ENCODE measurements at regions not wholly inside any gene's neighbourhood (a gene's known extent, or its start where the extent isn't known, plus 50 kb on each side); places are given as distances from the start of the nearest gene placed in this dataset.

GRCh38 chr3:66938338-66938963, 59.7 kb upstream of the KBTBD8 start:
- no peaks in the 10 kb centered on the region for H3K4me1 ChIP-seq (replicated peaks; ENCODE audit: insufficient read depth)
- H3K9me3 ChIP-seq (ENCODE audit: insufficient read depth, low read depth): no peaks in the 10 kb centered on the region
- H3K27me3 ChIP-seq (ENCODE audit: insufficient read depth, low read depth): peaks cover 11% of the 10 kb centered on the region; the same call in 1 of the 2 replicates
- peak; percentile 68 for TF ChIP-seq CTCF (conservative IDR thresholded peaks at IDR 0.05)
- no peak for TF ChIP-seq EZH2 (IDR thresholded peaks at IDR 0.05; ENCODE audit: low read depth)
- no peak overlapping the region for H3K4me3 ChIP-seq
- no peaks in the 10 kb centered on the region for H3K79me2 ChIP-seq (ENCODE audit: low read depth)
- H3K36me3 ChIP-seq (ENCODE audit: low read depth): no peaks in the 10 kb centered on the region
- no peaks in the 10 kb centered on the region for H3F3A ChIP-seq (ENCODE audit: insufficient read depth, low read depth)
- no TSS peak for BruUV-seq (replicated peaks)
- CTCF ChIA-PET: interaction anchor here (0.9 kb wide), 1 partner anchor 1955 kb away, joined by 12 read pairs; no protein-coding TSS in a partner anchor
- H4K20me1 ChIP-seq (ENCODE audit: insufficient read depth): no peaks in the 10 kb centered on the region
- no peak overlapping the region for H2AFZ ChIP-seq
- no peak overlapping the region for H3K4me2 ChIP-seq
- intact Hi-C loops (cut with micrococcal nuclease; ENCODE audit: unreplicated experiment): loop anchor here (5.0 kb wide), 1 partner anchor 1939 kb away; no protein-coding TSS in a partner anchor
- no peaks in the 10 kb centered on the region for H3K9me2 ChIP-seq (ENCODE audit: insufficient read depth)
- H3K27ac ChIP-seq: no peak overlapping the region
- POLR2A ChIA-PET (ENCODE audit: unreplicated experiment): interaction anchor here (0.6 kb wide), 1 partner anchor 354 kb away, joined by 3 read pairs; no protein-coding TSS in a partner anchor
- peak in 1 of 2 experiments; percentile 9 for DNase-seq

GRCh38 chr3:66948041-66948440, 50.1 kb upstream of the KBTBD8 start:
- Histone ChIP-seq H4K20me1 (ENCODE audit: insufficient read depth) (no peaks in the 10 kb centered on the region), H3F3A (ENCODE audit: insufficient read depth, low read depth) (no peaks in the 10 kb centered on the region), H3K27ac (no peak overlapping the region), H3K9me2 (ENCODE audit: insufficient read depth) (no peaks in the 10 kb centered on the region), H3K9me3 (ENCODE audit: insufficient read depth, low read depth) (no peaks in the 10 kb centered on the region), H3K4me3 (no peak overlapping the region), H3K4me1 (replicated peaks; ENCODE audit: insufficient read depth) (no peaks in the 10 kb centered on the region), H3K36me3 (ENCODE audit: low read depth) (no peaks in the 10 kb centered on the region), H3K79me2 (ENCODE audit: low read depth) (no peaks in the 10 kb centered on the region), H3K27me3 (ENCODE audit: insufficient read depth, low read depth) (peaks cover 13% of the 10 kb centered on the region), H3K4me2 (no peak overlapping the region), H2AFZ (no peak overlapping the region)
- intact Hi-C loops (cut with micrococcal nuclease; ENCODE audit: unreplicated experiment): no loop called here
- CTCF ChIA-PET: no interaction called here
- BruUV-seq (replicated peaks): no TSS peak
- POLR2A ChIA-PET (ENCODE audit: unreplicated experiment): no interaction called here
- TF ChIP-seq CTCF (conservative IDR thresholded peaks at IDR 0.05) (no peak), EZH2 (IDR thresholded peaks at IDR 0.05; ENCODE audit: low read depth) (no peak)
- no peak for DNase-seq
